LNCAP (cell line): ENCODE measurements at regions not wholly inside any gene's neighbourhood (a gene's known extent, or its start where the extent isn't known, plus 50 kb on each side); places are given as distances from the start of the nearest gene placed in this dataset.

Experiments used
- CTCF ChIP-seq: fragments of 450-650 bp; IDR thresholded peaks from 2 replicates; pipeline ENCODE4 v1.5.1; 2017; ENCODE audit warnings: mild to moderate bottlenecking

GRCh38 chr3:61356685-61357084, 105.4 kb upstream of the FHIT start:
- no peak for TF ChIP-seq CTCF

GRCh38 chr3:61357902-61358301, 106.7 kb upstream of the FHIT start:
- TF ChIP-seq CTCF, result no peak

GRCh38 chr3:61358364-61358763, 107.1 kb upstream of the FHIT start:
- no peak for TF ChIP-seq CTCF

- TF ChIP-seq CTCF, result no peak
Measured at GRCh38 chr3:61360297-61360965, 109.2 kb upstream of the FHIT start.

- no peak for TF ChIP-seq CTCF
Measured at GRCh38 chr3:61369678-61370077, 118.4 kb upstream of the FHIT start.

- peak; percentile 64 for TF ChIP-seq CTCF
Measured at GRCh38 chr3:61371123-61371522, 119.9 kb upstream of the FHIT start.

- no peak for TF ChIP-seq CTCF
Measured at GRCh38 chr3:61372723-61373122, 121.5 kb upstream of the FHIT start.

- TF ChIP-seq CTCF, result no peak
Measured at GRCh38 chr3:61378311-61378710, 127.1 kb upstream of the FHIT start.
